HG03066 (cell line): ENCODE measurements at regions not wholly inside any gene's neighbourhood (a gene's known extent, or its start where the extent isn't known, plus 50 kb on each side); places are given as distances from the start of the nearest gene placed in this dataset.

ENCODE experiments used
- ATAC-seq: cut with Tn5 transposase; IDR thresholded peaks from one replicate; pipeline ENCODE4 v1.9.1; 2021; ENCODE audit warnings: low read depth; ENCODE audit not compliant: unreplicated experiment

DNA sequence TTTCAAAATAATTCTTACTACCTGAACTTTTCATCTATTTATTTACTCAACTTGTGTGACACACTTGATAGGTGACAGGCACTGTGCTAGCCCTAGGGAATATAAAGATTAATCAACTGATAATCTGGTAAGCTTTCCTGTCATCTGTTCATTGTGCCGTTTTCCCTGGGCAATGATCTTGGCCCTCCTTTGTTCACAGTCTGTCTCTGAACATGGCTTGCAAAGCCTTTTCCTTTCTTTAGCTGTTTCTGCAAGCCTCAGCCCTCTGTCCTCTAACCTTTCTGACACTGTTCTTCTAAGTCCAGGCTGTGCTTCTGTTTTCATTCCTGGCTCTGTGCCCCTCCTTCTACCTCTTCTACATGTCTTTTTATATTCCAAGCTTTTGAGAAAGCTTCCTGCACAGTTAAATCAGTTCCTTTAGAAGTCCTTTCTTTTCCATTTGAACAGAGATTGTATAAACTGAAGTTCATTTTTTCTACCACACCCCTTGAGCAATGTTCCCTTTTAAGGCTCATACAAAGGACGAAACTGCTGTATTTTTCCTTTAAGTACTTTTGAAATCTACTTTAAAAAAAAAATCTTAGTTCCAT is 803.0 kb upstream of the ZNF608 start:
- ATAC-seq = no peak

DNA sequence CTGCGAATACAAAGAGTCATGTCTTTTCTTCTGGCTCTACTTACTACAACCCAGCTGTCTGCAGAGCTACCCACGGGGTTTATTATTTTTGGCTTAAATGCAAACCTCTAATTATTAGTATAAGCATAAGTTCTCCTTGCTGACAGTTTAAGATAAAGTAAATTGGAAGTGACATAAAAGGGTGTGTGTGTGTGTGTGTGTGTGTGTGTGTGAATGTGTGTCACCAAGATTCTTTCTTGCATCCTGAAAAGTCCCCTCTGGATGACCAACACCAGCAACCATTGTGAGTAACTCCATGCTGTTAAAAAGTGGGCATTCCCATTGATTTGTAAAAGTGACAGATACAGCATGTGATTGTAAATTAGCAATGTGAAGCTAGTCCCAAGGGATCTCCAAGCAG is 803.8 kb upstream of the ZNF608 start:
- no peak for ATAC-seq

DNA sequence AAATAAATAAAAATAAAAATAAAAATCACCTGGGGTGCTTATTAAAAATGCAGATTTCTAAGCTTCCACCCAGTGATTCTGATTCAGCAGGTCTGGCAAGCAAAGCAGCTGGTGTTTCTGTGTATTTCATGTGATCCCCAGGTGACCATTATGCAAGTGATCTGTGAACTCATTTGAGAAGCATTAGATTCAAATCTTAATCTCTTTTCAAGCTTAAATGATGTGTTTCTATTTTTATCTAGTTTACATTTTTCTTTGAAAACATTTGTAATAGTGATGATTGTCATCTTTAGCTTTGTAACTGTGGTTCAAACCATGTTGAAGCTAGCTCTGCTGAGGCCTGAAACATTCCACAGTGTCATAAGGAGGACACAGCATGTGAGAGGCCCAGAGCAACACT is 804.8 kb upstream of the ZNF608 start:
- no peak for ATAC-seq

DNA sequence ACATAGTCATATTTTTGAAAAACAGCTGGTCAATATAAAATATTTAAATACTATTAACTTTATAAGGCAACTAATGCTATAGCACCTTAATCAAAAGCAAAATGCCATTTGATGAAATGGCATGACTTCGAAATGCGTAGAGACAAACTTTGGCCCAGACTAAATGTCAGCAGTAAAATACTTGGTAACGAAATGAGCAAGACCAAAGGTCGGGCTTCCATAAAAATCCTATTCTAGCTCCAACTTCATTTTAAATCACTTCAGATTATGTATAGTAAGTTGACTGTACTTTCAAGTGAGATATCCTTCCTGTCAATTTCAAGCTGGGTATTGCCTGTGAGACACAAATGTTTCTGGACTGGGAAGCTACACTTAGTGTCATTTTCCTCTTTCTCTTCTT is 805.4 kb upstream of the ZNF608 start:
- ATAC-seq = no peak

DNA sequence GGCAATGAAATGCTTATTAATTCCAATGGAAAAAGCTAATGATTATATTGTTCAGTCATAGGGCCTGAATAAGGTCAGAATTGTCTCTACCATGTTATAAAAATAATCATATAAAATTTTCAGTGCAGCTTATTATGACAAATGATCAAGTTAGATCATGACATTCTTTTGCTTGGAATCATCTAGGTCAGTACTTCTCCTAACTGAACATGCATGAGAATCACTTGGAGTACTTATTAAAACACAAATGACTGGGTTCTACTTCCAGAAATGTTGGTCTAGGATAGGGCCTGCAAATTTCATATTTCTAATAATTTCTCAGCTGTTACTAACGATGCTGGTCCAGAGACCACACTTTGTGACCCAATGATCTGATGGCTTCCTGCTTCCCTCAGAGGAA is 806.0 kb upstream of the ZNF608 start:
- no peak for ATAC-seq

DNA sequence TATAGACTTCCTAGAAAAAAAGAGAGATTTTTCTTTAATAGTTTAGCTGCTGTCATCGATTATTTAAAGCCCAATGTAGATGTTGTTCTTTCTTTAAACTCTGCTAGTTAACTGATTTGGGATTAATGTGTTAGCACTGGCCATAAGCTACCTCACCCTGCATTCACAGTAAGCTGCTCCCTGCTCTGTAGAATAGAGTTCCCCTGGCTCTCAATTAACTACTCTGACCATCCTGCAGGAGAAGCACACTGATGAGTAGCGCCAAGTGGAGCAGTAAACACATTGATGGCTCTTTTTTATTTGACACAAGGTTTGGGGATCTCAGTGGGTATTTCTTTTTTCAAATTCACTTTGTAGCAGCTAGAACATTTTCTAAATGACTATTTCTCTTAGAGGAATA is 807.9 kb upstream of the ZNF608 start:
- no peak for ATAC-seq

DNA sequence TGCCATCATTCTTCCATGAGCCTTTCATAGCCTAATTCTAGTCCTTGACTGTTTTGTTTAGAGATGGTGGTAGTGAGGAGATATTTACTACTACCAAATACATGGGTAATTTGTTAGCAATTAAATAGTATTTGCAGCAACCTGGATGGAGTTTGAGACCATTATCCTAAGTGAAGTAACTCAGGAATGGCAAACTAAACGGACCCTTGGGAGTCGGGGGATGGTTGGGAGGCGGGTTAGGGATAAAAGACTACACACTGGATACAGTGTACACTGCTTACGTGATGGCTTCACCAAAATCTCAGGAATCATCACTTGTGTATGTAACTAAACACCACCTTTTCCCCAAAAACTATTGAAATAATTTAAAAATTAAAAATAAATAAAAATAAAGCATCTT is 809.2 kb upstream of the ZNF608 start:
- no peak for ATAC-seq

DNA sequence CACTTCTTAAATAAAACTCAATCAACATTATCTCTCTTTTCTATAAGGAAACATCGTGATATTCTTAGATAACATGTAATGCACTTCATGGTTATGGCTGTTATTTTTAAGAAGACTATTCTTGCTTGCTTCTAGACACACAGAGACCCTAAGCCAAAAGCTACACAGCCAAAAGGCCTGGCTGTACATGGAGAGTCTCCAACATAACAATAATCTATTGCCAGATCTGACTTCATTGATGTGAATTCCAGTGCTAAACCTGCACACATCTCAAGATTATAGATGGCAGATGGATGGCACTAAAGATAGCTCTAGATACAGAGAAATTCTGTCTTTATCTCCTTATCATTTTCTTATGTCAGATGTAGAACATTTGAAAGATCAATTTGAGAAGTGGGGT is 811.6 kb upstream of the ZNF608 start:
- no peak for ATAC-seq

DNA sequence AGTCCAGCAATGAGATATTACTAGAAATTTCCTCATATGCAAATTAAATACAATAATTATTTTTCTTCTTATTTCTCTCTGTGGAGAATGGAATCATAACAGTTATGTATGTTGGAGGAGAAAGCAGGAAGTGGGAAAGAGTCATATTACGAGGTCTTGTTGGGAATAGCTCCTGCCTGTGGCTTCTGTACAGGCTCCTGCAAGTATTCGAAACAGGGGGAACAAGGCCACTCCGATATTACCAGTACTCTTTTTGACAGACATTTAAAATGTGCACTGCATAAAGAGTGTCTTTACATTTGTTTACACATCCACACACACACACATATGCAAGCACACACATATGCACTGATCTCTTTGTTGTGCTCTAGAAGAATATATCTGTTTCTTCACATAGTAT is 812.0 kb upstream of the ZNF608 start:
- no peak for ATAC-seq

DNA sequence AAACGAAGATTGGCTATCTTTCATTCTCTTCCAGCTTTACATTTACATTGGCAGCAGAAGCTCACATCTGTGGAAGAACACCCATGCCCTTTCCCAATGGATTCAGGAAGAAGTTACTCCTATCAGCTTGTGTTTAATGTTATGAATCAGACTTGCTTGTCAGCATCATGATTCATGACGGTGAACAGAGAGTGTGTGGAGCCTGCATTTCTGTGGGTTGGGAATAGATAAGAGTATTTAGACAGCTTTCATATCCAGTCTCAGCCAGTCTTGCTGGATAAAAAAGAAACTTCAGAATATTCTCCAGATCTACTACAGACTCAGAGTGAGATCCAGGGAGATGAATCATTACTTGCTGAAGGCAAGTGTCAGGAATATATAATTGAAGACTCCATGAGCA is 812.9 kb upstream of the ZNF608 start:
- ATAC-seq = no peak

DNA sequence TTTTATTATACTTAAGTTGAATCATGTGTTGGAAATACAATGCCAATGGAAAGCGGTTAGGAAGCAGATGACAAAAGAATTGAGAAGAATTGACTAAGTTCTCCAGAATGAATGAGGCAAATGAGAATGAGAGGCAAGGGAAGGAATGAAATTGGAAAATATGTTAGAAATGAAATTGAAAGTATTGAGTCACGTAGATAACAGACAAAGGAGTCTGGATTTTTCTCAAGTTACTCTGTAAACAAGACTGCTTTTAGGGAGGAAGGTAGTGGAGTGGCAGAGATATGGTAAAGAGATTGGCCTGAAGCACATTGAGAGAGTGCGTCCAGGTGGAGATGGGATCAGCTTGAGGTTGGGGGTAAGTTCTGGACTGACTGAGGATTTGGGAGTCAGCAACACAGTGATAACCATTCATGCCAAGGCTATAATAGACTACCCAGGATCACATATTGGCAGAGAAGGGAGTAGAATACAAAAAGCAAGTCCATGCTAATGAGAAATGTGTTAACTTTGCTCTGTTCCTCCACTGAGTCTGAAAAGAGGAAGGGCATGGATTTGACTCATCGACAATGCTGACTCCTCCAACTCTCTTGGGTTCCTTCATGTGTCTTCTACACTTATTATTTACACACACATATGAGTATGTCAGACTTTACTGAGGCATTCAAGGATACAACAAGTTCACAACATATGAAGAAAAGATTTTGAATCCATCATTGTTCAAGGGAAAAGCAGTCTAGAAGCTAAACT is 814.2 kb upstream of the ZNF608 start:
- ATAC-seq = no peak

DNA sequence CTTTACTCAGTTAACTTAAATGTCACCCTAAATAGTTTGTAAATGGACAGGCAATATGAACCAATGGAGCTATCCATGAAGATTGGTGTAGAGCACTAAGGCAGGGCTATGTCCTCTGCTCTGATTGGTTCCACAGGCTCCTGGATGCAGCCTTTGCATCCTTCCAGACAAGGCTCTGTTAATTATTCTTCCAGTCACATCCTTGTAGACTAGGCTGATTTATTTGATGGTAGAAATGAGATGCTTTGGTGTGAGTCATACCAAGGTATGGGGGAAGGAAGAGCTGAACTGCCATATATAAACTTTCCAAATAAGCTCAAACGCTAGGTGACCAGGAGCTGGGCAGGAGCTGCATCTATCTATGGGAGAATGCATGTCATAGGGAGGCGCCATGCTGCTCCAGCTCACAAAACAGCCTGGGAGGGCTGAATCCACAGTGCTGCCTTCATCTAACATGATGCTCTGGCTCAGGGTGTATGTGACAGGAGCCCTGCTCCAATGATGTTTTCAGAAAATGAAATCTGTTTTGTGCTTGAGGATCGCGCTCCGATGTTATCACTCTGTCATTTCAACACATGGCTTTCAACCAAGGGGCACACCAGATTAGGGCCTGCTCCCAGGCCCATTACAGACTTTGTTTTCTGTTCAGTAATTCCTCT is 818.0 kb upstream of the ZNF608 start:
- no peak for ATAC-seq

DNA sequence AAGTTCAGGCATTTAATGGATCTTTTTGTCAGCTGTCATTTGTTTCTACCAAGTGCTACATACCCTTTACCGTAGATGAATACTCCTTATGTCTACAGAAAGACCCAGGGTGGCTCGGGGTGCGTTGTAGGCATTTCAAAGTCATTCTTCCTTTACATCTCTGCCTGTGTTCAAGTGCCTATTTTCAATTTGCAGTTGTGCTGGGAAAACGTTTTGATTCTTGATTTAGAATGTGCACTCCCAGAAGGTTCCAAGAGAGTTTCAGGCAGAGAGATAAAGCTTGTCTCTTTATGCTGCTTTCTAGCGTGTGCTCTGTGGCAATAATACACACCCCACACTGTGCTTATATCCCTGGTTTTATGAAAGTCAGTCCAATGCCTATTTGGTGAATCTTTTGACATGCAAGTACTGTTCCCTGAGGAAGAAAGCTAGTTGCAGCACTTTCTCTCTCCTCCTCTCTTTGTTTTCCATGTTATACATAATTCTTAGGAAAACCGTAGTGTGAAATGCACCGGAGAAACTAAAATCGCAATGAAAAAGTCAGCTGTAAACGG is 828.1 kb upstream of the ZNF608 start:
- ATAC-seq = no peak

DNA sequence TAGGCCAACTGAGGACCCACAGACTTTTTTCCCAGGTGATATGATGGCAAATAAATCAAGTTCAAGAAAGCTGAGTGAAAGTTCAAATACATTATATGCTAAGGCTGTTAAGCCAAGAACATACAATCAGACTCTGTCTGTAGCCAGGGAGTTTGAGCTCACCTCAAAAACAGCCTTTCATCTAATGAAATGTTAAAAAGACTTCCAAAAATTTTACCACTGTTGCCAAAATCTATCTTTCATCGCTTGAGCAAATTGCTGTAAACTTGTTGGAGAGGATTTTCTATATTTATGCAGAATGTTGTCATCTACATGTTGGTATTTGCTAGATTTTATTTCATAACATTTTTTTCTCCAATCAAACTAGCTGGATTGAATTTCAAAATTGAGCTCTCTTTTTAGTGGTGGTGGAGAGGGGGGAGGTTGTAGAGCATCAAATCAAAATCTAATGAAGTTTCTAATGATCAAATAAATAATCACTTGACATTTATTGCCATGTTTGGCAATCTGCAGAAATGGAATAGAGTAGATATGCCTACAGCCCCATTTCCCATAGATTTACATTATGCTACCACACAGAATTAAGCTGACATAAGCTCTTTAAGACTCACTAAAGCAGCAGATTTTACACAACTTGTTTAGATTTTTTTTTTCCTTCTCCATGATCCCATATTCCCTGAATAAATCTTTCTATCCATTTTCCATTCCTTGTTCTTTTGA is 828.9 kb upstream of the ZNF608 start:
- ATAC-seq = no peak

DNA sequence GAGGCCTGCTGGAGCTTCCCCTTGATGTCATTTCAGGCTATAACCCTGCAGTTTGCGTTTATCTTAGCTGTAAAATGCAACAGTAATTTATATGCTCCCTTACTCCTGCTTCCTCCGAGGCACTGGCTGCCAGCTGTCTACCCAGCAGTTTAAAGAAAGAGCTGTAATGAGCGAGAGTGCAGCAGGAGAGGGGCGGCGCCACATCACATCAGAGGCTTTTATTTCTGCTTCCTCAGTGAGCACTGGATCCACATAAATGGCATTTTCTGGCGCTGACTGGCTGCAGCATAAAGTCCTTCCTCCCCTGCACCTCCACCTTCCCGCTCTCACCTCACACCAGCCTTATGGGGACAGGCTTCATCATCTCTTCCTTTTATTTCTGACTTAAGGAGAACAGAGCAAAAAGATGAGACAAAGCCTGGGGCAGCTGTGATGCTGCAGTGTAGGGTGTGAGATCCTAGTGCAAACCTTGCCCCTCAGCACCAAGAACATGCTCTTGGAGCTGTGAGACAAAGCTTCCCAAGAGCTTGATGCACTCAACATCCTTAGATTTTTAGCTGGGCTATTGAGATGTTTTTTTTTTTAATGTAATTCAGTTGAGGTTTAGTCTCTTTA is 829.6 kb upstream of the ZNF608 start:
- ATAC-seq = no peak

DNA sequence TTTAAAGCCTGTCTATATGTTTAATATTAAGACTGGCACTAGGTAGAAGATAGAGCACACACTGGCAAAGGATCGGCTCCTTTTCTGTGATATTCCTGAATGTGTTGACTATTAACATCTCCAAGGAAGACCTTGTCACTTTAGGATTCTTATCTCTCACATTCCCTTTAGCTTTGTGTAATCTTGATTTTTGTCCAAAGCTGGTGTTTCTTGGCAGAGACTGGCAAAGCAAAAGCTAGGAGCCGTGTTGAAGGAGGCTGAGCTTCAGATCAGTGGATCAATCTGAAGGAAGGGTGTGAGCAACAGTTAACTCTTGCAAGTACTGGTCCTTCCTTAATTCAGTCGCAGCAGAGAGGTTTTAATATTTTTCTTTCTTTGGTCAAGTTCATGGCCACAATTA is 830.4 kb upstream of the ZNF608 start:
- no peak for ATAC-seq

DNA sequence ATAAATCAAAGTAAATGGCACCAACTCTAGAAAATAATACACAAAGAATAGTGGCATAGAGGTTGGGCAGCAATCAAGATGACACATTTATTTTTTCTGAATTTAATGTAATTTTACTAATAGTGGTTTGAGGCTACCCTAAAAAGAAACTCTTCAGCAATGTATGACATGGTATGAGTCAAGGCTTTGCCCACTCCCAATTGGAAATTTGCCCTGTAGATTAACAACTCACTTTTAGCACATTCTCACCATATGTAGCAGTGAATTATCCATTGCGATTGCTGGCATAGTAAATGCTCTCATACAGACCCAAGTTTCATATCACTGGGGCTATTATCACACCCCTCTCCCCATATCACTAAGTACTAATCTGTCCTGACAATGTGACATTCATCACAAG is 832.1 kb upstream of the ZNF608 start:
- ATAC-seq = no peak

DNA sequence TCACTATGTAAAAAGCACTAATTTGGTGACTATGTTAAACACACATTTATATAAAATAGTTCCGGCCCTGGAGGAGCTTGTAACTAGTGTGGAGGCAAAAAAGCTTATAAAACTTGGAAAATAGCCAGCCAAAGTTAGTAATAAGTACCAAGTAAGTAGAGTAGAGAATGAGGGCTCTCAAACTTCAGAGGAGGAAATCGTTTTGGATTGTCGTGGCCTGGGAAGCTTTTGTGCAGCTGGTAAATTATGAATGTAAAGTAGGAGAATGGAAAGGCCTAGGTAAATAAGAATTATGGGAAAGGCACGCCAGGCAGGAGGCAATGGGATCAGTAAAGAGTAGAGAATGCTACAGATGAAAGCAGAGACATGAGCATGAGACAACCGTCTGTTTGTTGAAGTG is 832.7 kb upstream of the ZNF608 start:
- ATAC-seq = no peak

DNA sequence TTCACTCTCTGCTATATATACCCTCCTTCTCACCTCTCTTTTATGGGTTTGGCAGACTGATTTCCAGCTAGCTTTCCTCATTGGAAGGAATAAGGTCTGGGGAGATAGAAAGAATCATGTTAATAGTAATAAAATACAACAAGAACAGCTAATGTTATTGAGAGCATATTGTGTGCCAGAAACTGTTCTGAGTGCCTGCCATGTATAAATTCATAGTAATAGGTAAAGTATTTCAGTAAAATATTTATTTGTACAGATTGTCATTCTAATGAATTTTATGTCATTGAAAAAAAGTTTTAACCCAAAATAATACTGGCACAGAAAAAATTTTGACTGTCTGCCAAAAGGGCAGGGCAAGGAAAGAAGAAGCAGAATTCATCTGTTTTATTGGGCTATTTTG is 834.9 kb upstream of the ZNF608 start:
- no peak for ATAC-seq

DNA sequence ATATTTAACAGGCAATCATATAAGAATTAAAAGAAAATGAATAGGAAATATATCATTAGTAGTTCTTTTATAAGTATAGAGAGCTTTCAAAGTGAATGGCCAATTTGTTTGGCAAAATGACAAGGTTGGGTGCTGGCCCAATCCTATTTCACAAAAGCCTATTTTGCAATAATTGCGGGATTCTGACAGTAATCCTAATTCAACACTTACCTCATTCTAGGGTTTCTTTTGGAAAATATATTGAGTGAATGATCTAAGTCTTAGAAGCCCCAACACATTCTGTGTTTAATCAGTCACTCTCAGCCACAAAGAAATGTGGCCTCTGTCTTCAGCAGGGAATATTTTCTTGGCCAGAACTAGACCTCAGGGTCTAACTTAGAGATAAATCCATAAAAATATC is 835.9 kb upstream of the ZNF608 start:
- no peak for ATAC-seq
